GM19452 (cell line): ENCODE measurements at regions not wholly inside any gene's neighbourhood (a gene's known extent, or its start where the extent isn't known, plus 50 kb on each side); places are given as distances from the start of the nearest gene placed in this dataset.

Experiments
- ATAC-seq: cut with Tn5 transposase; IDR thresholded peaks from one replicate; pipeline ENCODE4 v1.9.1; 2021; ENCODE audit not compliant: unreplicated experiment

- ATAC-seq, result no peak
Measured at GRCh38 chr3:178300441-178300959, 235.7 kb upstream of the KCNMB2 start.

GRCh38 chr3:178302966-178303930 is 233.0 kb upstream of the KCNMB2 start:
- no peak for ATAC-seq

GRCh38 chr3:178304758-178305467 is 231.3 kb upstream of the KCNMB2 start:
- ATAC-seq, result no peak

GRCh38 chr3:178306432-178307115 is 229.7 kb upstream of the KCNMB2 start:
- no peak for ATAC-seq

- ATAC-seq, result no peak
Measured at GRCh38 chr3:178308771-178309170, 227.5 kb upstream of the KCNMB2 start.

- ATAC-seq, result no peak
Measured at GRCh38 chr3:178310949-178311348, 225.3 kb upstream of the KCNMB2 start.

GRCh38 chr3:178313716-178314115 is 222.5 kb upstream of the KCNMB2 start:
- no peak for ATAC-seq

GRCh38 chr3:178318340-178318739 is 217.9 kb upstream of the KCNMB2 start:
- no peak for ATAC-seq

- ATAC-seq, result no peak
Measured at GRCh38 chr3:178318941-178319816, 217.1 kb upstream of the KCNMB2 start.

GRCh38 chr3:178320456-178321351 is 215.5 kb upstream of the KCNMB2 start:
- ATAC-seq, result no peak

- ATAC-seq, result no peak
Measured at GRCh38 chr3:178324356-178324755, 211.9 kb upstream of the KCNMB2 start.

- ATAC-seq, result no peak
Measured at GRCh38 chr3:178325330-178325729, 210.9 kb upstream of the KCNMB2 start.

- no peak for ATAC-seq
Measured at GRCh38 chr3:178329936-178330335, 206.3 kb upstream of the KCNMB2 start.

- no peak for ATAC-seq
Measured at GRCh38 chr3:178334239-178334638, 202.0 kb upstream of the KCNMB2 start.

- ATAC-seq, result no peak
Measured at GRCh38 chr3:178336336-178336735, 199.9 kb upstream of the KCNMB2 start.

- ATAC-seq, result no peak
Measured at GRCh38 chr3:178340506-178340905, 195.7 kb upstream of the KCNMB2 start.

- no peak for ATAC-seq
Measured at GRCh38 chr3:178341636-178342035, 194.6 kb upstream of the KCNMB2 start.

GRCh38 chr3:178342111-178342510 is 194.1 kb upstream of the KCNMB2 start:
- no peak for ATAC-seq

- no peak for ATAC-seq
Measured at GRCh38 chr3:178343433-178344038, 192.7 kb upstream of the KCNMB2 start.
